ENCODE measurements at regions not wholly inside any gene's neighbourhood (a gene's known extent, or its start where the extent isn't known, plus 50 kb on each side); places are given as distances from the start of the nearest gene placed in this dataset.

DNA sequence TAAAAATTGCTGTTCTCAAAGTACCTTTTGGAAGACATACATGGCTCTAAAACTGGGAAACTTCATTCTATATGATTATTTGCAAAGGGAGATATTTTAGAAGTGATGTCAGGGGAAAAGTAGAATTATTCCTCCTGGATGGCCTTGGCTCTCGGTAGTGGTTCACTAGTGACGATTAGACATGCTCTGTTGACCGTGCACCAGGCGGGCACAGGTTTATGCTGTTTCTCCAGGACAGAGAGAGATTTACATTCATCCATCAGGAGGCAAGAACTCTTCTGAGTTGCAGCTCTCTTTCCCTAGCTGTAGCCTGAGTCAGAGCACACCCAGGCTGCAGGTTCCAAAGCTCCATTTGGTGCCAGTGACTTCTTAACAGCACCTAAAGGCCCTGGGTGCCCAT is 184.9 kb upstream of the WDR11 start:
- TF ChIP-seq, protein P1, sequence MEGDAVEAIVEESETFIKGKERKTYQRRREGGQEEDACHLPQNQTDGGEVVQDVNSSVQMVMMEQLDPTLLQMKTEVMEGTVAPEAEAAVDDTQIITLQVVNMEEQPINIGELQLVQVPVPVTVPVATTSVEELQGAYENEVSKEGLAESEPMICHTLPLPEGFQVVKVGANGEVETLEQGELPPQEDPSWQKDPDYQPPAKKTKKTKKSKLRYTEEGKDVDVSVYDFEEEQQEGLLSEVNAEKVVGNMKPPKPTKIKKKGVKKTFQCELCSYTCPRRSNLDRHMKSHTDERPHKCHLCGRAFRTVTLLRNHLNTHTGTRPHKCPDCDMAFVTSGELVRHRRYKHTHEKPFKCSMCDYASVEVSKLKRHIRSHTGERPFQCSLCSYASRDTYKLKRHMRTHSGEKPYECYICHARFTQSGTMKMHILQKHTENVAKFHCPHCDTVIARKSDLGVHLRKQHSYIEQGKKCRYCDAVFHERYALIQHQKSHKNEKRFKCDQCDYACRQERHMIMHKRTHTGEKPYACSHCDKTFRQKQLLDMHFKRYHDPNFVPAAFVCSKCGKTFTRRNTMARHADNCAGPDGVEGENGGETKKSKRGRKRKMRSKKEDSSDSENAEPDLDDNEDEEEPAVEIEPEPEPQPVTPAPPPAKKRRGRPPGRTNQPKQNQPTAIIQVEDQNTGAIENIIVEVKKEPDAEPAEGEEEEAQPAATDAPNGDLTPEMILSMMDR (IDR thresholded peaks at IDR 0.05) = no peak
- TF ChIP-seq ZFX (IDR thresholded peaks at IDR 0.05; ENCODE audit: borderline replicate concordance) = no peak
